Testis (tissue), 2 donors: ENCODE measurements at regions not wholly inside any gene's neighbourhood (a gene's known extent, or its start where the extent isn't known, plus 50 kb on each side); places are given as distances from the start of the nearest gene placed in this dataset.

Experiments used
- POLR2A ChIP-seq: fragments of 450-650 bp; IDR thresholded peaks from one replicate; pipeline ENCODE4 v1.6.1; 2017; ENCODE audit warnings: antibody characterized with exemption, mild to moderate bottlenecking, moderate library complexity
- TF ChIP-seq, protein P1 (sequence below), 3 experiments: fragments of 450-650 bp in 2 of 3; fragments of 200-600 bp in 1 of 3; sonication (generic) in 1 of 3; IDR thresholded peaks; one replicate each; pipeline ENCODE4 v1.5.1; 2016 to 2019; ENCODE audit warnings: antibody characterized with exemption in 3 of 3, mild to moderate bottlenecking in 2 of 3, moderate library complexity in 1 of 3

DNA sequence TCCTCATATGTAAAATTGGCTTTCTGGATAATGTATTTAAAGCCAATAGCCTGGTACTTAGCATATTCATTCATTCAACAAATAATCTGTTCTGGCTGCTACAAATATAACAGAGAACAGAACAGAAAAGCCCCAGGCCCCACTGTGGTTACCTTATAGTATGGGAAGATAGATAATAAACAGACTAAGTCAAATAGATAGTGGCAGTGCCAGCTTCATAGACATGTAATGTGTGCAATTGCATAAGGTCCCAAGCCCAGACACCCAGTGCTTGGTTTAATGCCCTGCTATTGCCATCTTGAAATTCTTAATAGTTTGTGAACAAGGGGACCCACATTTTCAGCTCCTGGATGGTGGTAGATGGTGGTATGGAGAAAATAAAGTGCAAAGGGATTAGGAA is 320.2 kb upstream of the USP15 start:
- TF ChIP-seq, protein P1, sequence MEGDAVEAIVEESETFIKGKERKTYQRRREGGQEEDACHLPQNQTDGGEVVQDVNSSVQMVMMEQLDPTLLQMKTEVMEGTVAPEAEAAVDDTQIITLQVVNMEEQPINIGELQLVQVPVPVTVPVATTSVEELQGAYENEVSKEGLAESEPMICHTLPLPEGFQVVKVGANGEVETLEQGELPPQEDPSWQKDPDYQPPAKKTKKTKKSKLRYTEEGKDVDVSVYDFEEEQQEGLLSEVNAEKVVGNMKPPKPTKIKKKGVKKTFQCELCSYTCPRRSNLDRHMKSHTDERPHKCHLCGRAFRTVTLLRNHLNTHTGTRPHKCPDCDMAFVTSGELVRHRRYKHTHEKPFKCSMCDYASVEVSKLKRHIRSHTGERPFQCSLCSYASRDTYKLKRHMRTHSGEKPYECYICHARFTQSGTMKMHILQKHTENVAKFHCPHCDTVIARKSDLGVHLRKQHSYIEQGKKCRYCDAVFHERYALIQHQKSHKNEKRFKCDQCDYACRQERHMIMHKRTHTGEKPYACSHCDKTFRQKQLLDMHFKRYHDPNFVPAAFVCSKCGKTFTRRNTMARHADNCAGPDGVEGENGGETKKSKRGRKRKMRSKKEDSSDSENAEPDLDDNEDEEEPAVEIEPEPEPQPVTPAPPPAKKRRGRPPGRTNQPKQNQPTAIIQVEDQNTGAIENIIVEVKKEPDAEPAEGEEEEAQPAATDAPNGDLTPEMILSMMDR (IDR thresholded peaks at IDR 0.05) = no peak
- no peak for TF ChIP-seq POLR2A
